Medulla oblongata (tissue), 1 donor: ENCODE measurements at regions not wholly inside any gene's neighbourhood (a gene's known extent, or its start where the extent isn't known, plus 50 kb on each side); places are given as distances from the start of the nearest gene placed in this dataset.
"Not testable (repeated sequence)": the region's sequence is repeated elsewhere in the genome, so short reads cannot be mapped to it uniquely, and the experiment has no call there.

Experiments
- DNase-seq: peaks from one replicate; pipeline ENCODE4 v3.0.0-alpha.2; 2015; ENCODE audit errors: extremely low spot score

- not testable (repeated sequence) for DNase-seq
Measured at GRCh38 chr7:159335181-159335926, 190.7 kb upstream of the VIPR2 start.

- DNase-seq: not testable (repeated sequence)
Measured at GRCh38 chr7:159332854-159333479, 188.3 kb upstream of the VIPR2 start.

- no peak for DNase-seq
Measured at GRCh38 chr7:159331462-159331861, 186.8 kb upstream of the VIPR2 start.

- no peak for DNase-seq
Measured at GRCh38 chr7:159329818-159330378, 185.2 kb upstream of the VIPR2 start.

- DNase-seq: no peak
Measured at GRCh38 chr7:159328096-159328495, 183.4 kb upstream of the VIPR2 start.

GRCh38 chr7:159323359-159323758 lies 178.7 kb upstream of the VIPR2 start:
- no peak for DNase-seq

- no peak for DNase-seq
Measured at GRCh38 chr7:159321278-159321677, 176.6 kb upstream of the VIPR2 start.

GRCh38 chr7:159318682-159319351 lies 174.2 kb upstream of the VIPR2 start:
- no peak for DNase-seq

GRCh38 chr7:159317294-159317693 lies 172.6 kb upstream of the VIPR2 start:
- DNase-seq: no peak

- no peak for DNase-seq
Measured at GRCh38 chr7:159311172-159311494, 166.5 kb upstream of the VIPR2 start.

GRCh38 chr7:159310457-159311171 lies 165.9 kb upstream of the VIPR2 start:
- DNase-seq: no peak

- not testable (repeated sequence) for DNase-seq
Measured at GRCh38 chr7:159309214-159309613, 164.5 kb upstream of the VIPR2 start.

GRCh38 chr7:159306012-159306411 lies 161.3 kb upstream of the VIPR2 start:
- DNase-seq: no peak

GRCh38 chr7:159305185-159305584 lies 160.5 kb upstream of the VIPR2 start:
- not testable (repeated sequence) for DNase-seq

GRCh38 chr7:159303510-159303909 lies 158.8 kb upstream of the VIPR2 start:
- not testable (repeated sequence) for DNase-seq

- no peak for DNase-seq
Measured at GRCh38 chr7:159296093-159296681, 151.5 kb upstream of the VIPR2 start.

- not testable (repeated sequence) for DNase-seq
Measured at GRCh38 chr7:159286487-159286886, 141.8 kb upstream of the VIPR2 start.

GRCh38 chr7:159281573-159281972 lies 136.9 kb upstream of the VIPR2 start:
- DNase-seq: no peak

- no peak for DNase-seq
Measured at GRCh38 chr7:159280008-159280407, 135.3 kb upstream of the VIPR2 start.

GRCh38 chr7:159272739-159273138 lies 128.1 kb upstream of the VIPR2 start:
- no peak for DNase-seq

- DNase-seq: no peak
Measured at GRCh38 chr7:159271781-159272180, 127.1 kb upstream of the VIPR2 start.

GRCh38 chr7:159269745-159270144 lies 125.1 kb upstream of the VIPR2 start:
- no peak for DNase-seq
